Right forelimb (tissue), 1 donor: ENCODE measurements at regions not wholly inside any gene's neighbourhood (a gene's known extent, or its start where the extent isn't known, plus 50 kb on each side); places are given as distances from the start of the nearest gene placed in this dataset.

Experiments used
- DNase-seq: peaks from one replicate; pipeline ENCODE4 v3.0.0-alpha.2; 2018

DNA sequence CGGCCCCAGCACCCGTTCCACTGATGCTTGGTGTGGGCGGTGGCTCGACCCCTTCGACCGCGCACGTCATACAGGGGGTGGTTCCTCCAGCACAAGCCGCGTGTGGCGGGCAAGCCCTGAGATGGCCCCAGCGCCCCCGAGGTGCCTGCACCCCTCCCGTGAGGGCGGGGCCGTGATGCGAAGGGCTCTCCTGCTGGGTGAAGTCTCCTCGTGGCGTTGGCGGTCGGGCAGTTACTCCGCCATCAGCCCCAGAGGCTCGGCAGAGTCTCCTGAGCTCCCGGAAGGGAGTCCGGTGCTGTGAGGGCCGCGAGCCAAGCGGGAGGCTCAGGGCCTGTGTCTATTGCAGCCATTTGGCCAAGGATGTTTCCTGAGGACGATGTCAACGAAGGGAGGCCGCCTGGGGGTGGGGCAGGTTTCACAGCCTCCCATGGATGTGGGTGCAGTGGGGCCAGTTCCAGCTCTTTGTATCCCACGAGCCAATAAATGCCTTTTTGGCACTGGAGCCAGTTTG lies 78.1 kb upstream of the GALNT9 start:
- DNase-seq: no peak

- no peak for DNase-seq
Measured at GRCh38 chr12:132406493-132407450, 77.4 kb upstream of the GALNT9 start.

DNA sequence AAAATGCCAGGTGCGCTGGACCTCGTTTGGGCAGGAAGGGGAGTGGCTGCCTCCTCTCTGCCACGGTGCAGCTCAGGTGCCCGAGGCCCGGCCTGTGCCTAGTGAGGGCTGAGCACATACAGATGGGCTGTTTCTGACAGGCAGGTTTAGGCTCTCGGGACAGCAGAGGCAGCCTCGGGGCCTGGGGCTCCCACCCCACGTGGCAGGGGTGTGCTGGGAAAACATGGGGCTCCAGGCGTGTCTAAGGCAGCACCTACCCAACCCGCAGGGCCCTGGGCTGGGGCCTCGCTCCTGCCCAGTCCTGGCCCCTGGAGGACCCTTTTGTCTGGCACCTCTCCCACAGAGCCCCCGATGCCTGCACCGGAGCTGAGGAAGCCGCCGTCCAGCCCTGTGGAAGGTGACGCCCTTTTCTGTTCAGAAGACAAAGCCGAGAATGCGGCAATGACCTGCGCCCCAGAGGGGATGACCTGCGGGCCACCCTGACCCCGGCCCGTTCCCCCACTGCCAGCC lies 76.4 kb upstream of the GALNT9 start:
- DNase-seq: no peak

GRCh38 chr12:132404951-132405741 lies 75.8 kb upstream of the GALNT9 start:
- DNase-seq: no peak

DNA sequence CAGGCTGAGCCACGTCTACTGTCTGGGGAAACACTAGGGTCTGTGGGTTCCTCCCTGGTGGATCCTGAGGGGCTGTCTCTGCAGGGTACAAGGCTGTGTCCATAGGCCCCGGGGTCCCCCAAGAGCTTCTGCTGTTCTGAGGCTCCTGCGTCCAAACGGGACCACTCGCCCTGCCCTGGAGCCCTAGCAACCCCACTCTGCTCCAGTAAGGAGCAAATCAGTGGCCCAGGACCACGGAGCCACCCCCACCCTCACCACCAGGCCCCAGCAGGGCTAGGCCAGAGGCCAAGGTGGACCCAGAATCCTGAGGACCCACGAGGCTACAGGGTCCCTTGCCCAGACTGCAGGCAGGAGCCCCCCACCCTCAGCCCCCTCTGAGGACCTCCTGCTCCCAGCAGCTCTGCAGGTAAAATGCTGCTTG lies 75.1 kb upstream of the GALNT9 start:
- DNase-seq: no peak

DNA sequence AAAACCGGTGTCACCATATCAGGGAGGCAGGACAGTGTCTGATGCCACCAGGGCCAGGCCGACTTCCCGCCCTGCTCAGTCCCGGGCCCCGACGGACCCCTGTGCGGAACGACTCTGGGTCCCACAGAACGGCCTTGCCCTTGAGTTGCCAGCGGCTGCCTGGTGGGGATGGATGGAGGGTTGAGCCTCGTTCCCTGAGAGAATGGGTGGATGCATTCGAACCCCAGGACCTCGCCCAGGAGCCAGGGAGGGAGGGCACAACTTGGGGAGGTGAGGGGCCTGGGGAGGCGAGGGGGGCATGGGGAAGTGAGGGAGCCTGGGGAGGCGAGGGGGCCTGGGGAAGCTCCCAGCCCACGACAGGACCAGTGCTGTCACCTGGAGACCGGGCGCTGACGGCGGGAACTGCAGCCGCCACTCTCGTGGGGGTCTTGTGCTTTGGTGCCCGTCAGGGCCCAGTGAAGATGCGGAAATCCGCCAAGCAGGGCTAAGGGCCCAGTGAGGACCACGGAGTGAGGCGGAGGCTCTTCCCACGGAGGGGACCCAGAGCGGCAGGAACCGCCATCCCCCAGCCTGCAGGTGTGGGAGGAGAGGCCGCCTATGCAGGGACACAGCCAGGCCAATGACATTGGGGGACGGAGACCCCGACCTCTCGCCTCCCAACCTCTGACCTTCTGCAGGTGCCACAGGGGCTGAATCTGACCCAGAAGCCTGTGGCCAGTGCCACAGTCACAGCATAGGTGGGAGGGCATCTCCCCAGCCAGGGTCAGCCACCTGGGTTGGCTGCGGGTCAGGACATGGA lies 74.4 kb upstream of the GALNT9 start:
- no peak for DNase-seq

DNA sequence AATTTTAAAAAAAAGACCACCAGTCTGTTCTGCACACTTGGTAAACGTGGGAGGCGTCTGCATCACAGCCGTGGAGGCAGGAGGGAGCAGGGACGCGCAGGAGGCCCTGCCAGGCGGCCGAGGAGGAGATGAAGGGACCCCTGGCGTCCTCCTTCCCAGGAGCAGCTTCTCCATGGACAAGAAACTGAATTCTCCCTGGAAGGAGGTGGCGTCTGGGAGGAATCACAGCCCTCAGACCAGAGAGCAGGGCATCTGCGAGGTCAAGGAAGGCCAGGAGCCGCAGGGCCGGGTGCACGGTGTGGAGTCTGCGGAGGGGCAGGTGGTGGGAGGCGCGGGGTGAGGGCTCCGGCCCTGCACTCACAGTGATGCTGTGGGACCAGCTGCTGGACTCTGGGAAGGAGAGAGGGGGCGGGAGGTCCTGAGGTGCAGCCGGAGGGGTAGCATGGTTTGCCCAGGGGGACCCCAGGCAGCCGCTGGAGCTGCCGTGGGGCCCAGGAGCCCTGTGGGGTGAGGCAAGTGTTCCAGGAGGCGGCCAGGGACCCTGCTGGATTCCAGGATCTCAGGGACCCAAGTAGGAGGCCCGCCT lies 73.5 kb upstream of the GALNT9 start:
- no peak for DNase-seq

GRCh38 chr12:132401982-132402381 lies 72.6 kb upstream of the GALNT9 start:
- DNase-seq: no peak

DNA sequence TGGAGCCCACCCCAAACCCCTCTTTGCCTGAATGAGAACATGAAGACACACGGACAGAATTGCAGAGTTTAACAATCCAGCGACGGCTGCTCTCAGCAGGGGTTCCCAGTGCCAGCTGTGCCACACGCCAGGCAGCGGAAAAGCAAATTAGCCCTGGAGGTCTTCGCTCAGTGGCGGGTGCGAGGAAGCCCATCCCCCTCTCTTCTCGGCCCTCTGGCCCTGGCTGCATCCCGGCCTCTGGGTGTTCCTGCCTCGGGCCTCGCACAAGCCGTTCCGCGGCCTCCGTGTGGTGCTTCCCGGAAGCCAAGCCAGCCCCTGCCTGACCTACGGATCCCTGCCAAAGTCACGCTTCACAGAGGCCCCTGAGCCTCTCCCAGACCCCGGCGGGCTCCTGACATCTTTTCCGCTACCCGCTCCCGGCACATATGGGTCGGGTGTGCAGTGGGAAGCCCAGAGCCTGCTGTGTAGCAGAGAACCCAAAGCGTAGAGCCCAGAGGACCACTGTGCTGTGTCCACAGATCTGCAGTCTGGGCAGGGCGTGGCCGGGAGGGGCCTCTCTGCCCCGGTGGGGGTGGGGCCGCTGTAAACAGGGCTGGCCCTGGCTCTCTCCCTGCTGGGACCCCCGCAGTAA lies 70.7 kb upstream of the GALNT9 start:
- DNase-seq: peak; percentile 74

- no peak for DNase-seq
Measured at GRCh38 chr12:132399092-132400010, 70.0 kb upstream of the GALNT9 start.

GRCh38 chr12:132398386-132398991 lies 69.1 kb upstream of the GALNT9 start:
- DNase-seq: no peak

DNA sequence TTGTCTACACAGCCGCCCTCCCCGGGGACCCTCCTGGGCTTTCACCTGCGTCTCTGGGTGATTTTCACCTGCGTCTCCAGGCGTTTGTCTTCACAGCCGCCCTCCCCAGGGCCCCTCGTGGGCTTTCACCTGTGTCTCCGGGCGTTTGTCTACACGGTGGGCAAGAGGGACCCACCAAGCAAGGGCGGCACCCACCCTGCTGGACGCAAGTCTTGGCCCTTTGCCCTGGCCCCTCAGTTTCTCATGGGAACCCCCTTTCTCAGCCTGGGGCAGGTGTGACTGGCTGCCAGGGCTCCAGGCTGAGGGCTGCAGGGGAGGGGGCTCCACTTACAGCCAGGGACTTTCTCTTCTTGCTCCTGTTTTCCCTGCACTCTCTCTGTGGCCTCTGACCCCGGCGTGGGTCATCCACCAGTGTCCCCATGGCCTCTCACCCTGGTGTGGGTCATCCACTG lies 68.6 kb upstream of the GALNT9 start:
- DNase-seq: no peak

DNA sequence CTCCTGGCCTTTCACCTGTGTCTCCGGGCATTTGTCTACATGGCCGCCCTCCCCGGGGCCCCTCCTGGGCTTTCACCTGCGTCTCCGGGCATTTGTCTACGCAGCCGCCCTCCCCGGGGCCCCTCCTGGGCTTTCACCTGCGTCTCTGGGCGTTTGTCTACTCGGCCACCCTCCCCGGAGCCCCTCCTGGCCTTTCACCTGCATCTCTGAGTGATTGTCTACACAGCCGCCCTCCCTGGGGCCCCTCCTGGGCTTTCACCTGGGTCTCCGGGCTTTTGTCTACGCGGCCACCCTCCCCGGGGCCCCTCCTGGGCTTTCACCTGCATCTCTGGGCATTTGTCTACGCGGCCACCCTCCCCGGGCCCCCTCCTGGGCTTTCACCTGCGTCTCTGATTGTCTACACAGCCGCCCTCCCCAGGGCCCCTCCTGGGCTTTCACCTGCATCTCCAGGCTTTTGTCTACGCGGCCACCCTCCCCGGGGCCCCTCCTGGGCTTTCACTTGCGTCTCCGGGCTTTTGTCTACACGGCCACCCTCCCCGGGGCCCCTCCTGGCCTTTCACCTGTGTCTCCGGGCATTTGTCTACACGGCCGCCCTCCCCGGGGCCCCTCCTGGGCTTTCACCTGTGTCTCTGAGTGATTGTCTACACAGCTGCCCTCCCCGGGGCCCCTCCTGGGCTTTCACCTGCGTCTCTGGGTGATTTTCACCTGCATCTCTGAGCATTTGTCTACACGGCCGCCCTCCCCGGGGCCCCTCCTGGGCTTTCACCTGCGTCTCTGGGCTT lies 68.0 kb upstream of the GALNT9 start:
- no peak for DNase-seq

DNA sequence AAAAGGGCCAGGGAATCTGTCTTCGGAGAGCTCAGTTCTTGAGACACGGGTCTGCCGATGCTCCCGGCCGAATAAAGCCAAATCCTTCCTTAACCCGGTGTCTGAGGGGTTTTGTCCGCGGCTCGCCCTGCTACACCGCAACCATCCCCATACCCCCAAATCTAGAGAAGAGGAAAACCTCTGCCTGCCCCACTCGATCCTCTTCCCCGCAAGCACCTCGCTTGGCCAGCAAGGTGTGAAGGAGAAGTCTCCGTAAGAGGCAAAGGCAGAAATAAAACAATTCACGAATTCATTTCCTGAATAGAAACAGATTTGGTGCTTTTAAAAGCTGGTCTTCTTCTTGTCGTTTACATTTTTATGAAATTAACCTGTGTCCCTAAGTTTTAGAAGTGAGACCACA lies 67.3 kb upstream of the GALNT9 start:
- DNase-seq: no peak

- no peak for DNase-seq
Measured at GRCh38 chr12:132395908-132396305, 66.5 kb upstream of the GALNT9 start.

GRCh38 chr12:132395192-132395907 lies 66.0 kb upstream of the GALNT9 start:
- DNase-seq: no peak

DNA sequence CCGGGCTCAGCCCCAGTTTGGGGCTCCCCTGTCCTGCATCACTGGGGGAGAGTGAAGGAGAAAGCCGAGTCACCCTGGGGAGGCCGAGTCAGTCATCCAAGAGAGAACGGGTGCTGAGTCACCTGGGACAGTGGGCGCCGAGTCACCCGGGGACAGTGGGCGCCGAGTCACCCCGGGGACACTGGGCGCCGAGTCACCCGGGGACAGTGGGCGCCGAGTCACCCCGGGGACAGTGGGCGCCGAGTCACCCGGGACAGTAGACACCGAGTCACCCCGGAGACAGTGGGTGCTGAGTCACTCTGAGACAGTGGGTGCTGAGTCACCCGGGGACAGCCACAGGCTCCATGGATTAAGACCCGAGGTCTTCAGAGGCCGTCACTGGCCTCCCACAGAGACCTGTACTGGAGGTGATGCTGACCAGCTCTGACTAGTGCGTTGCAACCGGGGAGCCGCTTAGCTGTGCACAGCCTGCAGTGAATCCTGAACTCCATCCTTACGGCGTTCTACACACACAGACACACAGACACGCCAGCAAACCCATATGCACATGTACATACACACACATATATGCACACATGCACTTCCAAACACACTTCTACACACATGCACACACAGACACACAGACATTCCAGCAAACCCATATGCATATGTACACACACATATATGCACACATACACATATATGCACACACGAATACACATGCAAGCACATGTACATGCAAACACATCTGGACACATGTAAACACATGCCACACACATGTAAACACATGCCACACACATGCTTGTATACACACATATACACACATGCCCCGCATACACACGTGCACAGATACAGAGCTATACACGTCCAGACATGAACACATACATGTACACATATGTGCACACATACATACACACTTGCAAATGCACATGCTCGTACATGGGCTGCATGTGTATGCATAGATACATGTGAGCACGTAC lies 64.9 kb upstream of the GALNT9 start:
- no peak for DNase-seq
